HG02943 (cell line): ENCODE measurements at regions not wholly inside any gene's neighbourhood (a gene's known extent, or its start where the extent isn't known, plus 50 kb on each side); places are given as distances from the start of the nearest gene placed in this dataset.

ENCODE experiments used
- ATAC-seq: cut with Tn5 transposase; IDR thresholded peaks from one replicate; pipeline ENCODE4 v1.9.1; 2021; ENCODE audit warnings: mild to moderate bottlenecking, low read depth, moderate library complexity; ENCODE audit not compliant: unreplicated experiment

DNA sequence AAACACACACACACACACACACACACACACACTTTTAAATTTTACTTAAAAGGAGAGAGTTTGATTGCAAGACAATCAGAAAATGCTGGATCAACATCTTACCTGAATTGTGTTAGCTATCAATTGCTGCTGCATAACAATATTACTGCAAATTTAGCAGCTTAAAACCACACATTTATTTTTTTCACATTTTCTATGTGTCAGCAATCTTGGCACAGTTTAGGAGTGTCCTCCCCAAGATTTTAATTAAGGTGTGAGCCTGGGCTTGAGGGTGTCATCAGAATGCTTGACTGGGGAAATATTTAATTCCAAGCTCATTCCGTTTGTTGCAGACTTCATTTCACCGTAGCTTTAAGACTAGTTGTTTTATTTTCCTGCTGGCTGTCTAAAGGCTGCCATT is 431.0 kb upstream of the GJE1 start:
- ATAC-seq = no peak

DNA sequence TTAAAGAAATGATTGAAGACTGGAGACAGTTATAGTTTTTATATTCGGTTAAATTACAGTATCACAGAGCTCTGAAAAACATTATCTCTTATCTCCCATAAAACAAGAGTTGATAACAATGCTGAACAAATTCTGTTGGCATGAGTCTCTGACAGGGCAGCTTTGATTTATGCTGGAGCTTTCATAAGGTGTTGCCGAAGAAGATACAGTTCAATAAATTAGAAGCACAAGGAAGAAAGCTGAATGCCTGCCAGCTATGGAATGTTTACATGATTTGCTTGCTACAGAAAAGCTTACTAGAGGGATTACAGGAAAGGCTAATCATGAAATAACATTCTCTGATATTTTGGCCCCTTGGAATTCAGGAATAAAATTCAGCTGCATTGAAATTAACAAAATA is 431.9 kb upstream of the GJE1 start:
- ATAC-seq = no peak

DNA sequence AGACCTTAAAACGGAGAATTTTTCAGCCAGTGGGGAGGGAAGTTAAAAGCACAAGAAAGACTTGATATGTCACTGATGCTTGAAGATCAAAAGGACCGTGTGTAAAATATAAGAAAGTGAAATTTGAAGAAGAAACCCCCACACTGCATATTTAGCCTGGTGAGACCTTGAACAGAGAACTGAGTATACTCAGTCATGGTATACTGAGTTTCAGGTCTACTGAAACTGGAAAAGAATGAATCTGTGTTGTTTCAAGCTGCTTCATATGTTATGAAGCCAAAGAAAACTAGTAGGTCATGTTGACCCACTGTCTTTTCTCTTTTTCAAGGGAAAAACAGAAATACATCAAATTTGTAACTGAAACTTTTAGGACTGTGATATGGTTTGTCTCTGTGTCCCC is 443.8 kb upstream of the GJE1 start:
- no peak for ATAC-seq

DNA sequence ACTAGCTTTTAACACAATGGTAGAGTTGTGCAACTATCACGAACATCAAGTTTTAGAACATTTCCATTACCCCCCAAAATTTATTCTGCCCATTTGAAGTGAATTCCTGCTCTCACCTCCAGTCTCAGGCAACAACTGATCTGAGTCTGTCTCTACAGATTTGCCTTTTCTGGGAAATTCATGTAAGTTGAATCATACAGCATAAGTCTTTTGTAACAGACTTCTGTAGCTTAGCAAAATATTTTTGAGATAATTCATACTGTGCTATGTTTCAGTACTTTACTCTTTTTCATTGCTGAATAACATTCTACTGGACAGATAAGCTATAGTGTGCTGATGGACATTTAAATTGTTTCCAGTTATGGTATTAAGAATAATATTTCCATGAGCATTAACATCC is 447.3 kb upstream of the GJE1 start:
- no peak for ATAC-seq

DNA sequence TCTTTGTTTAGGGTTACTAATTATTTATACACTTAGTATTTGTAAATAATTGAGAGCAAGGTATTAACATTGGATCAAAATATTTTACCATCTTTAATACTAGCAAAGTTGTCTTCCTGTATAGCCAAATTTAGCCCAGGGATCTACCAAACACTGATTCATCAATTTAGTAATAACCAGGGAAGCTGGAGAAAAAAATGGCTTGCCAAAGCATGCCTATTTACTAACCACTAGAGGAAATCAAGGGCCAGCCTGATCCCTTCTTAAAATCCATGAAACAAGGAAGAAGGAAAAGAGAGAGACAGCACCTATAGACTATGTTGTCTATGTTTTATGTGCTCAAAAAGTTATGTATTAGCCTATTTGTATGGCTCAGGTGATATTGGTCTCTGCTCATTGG is 450.3 kb upstream of the GJE1 start:
- ATAC-seq = no peak

DNA sequence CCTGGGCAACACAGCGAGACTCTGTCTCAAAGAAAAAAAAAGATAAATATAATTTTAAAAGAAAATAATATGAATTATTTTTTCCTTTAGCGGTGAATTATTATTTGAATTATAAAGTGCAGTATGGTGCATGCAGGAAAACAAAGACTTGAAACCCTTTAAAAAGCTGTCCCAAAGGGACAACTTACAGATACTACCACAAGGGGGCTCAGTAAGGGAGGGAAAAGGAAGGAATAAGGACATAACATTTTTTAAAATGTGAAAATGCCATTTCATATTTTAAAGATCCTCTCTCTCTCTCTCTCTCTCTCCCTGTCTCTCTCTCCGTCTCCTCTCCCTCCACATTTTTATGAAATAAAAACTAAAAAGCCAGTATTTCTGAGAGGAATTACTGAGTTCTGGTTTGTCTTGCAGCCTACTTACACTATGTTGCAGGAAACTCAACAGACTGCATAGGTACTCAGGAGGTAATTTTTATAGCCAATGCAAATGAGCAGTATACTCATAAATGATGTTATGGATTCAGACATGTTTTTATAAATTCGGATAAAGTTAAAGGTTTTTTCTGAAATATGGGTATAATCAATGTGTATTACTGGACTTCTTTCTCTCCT is 455.0 kb upstream of the GJE1 start:
- no peak for ATAC-seq

DNA sequence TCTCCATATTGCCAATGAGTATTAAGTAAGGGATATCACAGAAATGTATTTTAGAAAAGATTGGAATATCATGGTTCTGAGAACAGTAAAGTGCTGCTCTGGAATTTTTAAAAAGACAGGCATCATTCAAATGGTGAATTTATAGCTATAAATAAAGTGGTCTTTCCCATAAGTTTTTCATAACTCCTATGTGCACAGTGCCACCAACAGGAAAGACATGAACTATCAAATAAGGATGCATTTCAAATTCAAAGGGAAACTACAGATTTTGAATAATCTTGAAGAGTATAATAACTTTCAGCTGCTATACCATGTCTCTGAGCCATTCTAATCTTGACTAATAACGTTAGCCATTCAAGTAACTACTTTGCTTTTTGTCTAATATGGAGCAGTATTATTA is 456.8 kb upstream of the GJE1 start:
- no peak for ATAC-seq

DNA sequence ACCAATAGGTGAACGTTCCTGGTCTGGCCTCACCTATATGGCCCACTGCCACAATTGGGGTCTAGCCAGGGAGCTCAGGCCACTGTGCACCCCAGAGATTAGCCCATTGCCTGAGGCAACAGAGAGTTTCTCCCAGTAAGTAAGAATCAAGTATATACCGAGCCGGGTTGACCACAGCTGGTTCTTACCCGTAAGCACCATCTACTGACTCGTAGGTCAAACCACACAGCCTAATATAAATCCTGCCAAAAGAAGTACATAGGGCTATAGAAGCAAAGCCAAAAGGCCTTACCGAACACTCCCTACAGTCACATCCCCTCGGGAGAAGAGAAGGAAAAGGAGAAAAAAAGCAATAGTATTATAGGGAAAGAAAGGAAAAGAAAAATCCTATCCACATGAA is 463.6 kb upstream of the GJE1 start:
- ATAC-seq = no peak

DNA sequence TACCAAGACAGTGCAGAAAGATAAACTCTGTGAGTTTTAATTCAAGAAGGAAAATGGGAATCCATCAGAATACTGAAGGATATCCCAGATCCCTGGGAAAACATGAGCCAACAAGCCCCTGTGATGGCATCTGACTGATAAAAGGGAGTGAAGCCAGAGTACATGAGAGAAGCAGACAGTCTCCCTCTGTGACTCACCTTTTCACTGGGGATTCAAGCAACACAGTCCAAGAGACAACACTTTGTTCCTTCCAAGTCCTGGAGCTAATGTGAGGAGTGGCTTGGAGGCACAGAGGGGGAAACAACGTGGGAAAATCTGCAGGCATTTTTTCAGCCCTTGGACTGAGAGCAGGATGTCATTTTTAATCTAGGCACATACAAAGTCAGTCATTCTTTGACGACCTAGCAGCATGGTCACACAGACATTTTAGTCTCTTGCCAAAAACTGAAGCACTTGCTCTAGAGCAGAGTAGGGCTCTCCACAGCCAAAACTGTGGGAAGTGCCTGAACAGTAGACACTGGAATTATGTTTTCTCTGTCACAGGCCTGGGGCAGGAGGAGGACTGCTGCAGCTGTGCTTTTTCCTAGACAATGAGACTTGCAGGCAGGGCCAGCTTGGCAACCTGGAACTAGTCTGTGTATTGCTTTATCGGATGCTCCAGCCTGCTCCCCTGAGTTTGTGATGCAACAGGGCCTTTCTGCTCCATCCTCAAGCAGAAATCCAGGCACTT is 465.0 kb upstream of the GJE1 start:
- no peak for ATAC-seq

DNA sequence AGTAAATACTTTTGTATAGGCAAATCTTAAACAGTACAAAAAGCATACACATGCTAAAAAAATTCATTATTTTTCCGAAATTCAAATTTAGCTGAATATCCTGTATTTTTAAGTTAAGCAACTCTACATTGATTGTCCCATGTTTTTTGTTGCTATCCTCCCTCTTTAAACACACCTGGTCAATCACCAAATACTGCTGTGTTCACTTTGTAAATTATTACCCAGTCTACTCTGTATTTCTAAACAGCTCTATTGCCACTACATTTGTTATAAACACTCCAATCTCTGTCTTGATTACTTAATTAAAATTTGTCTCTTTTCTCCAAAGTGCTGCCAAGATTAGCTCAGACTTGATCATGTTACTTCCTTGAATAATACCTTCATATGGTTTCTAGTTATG is 466.5 kb upstream of the GJE1 start:
- no peak for ATAC-seq

DNA sequence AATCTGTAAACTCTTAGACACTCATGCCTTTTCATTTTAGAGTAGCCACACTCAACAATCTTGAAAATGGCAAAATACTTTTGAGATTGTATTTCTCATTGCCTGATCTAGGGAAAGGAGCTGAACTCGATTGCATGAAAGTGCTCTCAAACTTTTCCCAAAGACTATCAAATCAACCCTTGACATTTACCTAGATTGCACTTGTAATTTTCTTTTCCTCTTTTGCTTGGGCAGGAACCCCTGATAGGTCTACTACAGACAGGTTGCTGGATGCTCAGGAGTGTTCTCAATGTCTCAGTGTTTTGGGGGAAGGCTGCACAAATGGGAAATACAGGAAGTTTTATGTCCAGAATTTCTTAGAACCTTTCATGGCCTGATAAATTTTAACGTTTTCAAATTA is 468.0 kb upstream of the GJE1 start:
- no peak for ATAC-seq

DNA sequence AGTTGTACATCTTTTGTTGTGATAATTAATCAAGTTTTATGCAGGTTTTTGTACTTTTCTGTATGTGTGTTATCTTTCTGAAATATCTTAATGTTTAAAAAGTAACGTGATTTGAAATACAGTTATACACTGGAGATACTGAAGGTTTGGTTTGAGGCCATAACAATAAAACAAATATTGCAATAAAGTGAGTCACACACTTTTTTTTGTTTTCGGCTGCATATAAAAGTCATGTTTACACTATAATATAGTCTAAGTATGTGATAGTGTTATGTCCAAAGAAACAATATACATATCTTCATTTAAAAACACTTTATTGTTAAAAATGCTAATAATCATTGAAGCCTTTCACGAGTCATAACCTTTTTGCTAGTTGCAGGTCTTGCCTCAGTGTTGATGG is 473.1 kb upstream of the GJE1 start:
- ATAC-seq = no peak

DNA sequence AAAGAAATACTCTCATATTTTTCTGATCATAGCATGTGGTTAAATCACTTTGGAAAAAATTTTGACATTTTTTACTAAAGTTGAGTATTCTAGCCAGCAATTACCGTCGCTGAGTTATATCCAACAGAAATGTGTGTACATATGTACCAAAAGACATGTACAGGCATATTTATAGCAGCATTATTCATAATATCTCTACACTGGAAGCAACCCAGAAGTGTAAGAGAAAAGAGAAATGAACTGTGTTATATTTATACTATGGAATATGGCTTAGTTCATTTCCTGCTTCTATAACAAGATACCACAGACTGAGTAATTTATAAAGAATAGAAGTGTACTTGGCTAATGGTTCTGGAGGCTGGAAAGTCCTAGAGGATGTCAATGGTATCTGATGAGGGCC is 474.0 kb upstream of the GJE1 start:
- no peak for ATAC-seq

DNA sequence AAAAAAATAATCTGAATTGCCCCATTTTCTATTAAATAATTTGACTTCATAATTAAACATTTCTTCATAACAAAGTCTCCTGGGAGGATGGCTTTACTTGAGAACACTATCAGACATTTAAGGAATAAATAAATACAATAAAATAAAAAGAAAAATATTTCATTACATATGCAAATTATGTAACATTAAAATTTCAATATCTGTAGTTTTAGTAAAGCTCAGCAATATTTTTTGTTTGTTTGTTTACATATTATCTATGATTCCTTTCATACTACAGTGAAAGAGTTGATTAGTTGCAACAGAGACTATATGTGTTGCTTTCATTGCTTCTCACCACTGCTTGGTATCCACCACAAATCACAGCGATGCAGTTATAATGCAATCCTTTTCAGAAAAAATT is 474.9 kb upstream of the GJE1 start:
- ATAC-seq = no peak

DNA sequence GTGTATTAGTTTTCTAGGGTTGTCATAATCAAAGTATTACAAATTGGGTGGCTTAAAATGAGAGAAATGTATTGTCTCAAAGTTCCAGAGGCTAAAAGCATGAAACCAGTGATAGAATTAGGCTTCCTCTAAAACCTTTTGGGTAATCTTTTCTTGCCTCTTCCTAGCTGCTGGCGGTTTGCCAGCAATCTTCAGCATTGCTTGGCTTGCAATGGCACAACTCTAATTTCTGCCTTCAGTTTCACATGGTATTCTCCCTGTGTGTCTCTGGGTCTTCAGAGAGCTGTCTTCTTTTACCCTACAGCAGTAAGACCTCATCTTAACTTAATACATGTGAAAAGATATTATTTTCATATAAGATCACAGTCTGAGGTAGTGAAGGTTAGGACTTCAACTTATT is 479.1 kb upstream of the GJE1 start:
- ATAC-seq = no peak

DNA sequence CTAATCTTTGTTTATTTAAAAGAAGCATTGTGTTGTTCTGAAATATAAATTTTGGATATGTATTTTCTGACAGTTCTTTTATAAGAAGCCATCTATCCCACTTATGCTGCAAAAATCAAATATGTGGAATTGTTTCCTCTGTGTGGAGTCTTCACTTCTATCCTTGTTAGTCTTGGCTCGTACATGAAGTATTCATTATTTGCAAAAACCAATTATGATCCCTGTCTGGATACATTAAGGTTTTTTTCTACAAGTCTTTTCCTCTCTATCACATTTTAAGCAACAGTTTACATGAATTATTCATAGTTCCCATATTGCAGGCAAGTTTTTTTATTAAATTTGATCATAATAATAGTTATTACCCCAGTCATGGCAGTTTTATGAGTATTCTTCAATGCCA is 490.8 kb upstream of the GJE1 start:
- ATAC-seq = no peak

DNA sequence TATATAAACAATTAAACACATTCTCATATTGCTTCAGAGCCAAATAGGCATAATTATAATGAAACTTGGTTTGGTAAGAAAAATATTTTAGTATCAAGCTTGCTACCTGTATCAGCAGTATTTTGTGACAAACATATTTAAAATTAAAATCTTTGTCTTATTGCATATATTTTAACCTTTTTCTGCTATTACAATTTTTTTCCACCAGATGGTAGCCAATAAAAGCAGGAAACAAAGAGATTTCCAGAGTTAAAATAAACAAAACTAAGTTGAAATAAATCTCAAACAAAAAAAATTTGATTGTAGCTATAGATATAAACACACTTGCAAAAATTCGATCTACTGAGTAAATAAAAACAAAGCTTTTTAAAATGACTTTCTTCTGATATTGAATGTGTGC is 491.3 kb upstream of the GJE1 start:
- ATAC-seq = no peak

DNA sequence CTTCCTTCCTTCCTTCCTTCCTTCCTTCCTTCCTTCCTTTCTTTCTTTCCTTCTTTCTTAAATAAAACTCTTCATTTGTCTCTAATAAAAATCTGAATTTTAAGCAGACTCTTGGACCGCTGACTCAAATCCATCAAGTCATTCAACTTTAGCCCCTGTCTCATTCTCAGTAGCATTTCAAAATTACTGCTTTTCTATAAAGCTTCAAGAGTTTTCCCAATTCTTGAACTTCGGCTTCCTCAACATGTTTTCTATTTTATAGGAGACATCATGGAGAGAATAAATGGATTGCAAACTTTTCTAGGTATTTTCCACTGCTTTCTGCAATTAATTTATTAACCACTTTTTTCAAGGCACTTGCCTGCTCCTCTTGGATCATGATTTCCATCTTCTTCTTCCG is 497.1 kb upstream of the GJE1 start:
- ATAC-seq = no peak

DNA sequence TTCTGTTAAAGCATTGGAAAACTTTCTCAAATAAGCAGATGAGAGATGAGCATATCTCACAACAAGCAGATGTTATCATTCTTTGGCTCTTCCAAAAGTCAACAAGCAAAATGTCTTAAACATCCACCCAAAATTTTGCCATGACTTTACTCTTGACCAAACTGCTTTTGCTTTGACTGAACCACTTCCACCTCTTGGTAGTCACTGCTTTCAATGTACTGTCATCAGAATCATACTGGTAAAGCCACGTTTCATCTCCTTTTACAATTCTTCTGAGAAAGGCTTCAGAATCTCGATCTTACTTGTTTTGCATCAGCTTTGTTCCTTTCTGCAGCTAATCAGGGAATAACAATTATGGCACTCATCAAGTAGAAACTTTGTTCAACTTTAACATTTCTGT is 498.5 kb upstream of the GJE1 start:
- ATAC-seq = no peak

DNA sequence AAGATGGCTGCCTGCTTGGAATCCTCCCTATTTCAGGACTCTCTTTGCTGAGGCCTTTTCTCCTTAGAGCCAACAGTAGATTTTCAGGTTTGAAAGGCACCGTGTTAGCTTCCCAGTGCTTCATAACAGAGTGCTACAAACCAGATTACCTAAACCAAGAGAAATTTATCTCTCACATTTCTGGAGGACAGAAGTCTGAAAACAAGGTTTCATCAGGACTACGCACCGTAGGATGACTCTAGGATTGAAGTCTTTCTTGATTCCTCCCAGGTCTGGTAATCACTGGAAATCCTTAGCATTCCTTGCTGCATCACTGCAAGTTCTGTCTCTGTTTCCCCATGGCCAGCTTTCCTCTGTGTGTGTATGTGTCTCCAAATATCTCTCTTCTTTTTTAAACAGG is 508.4 kb upstream of the GJE1 start:
- no peak for ATAC-seq

DNA sequence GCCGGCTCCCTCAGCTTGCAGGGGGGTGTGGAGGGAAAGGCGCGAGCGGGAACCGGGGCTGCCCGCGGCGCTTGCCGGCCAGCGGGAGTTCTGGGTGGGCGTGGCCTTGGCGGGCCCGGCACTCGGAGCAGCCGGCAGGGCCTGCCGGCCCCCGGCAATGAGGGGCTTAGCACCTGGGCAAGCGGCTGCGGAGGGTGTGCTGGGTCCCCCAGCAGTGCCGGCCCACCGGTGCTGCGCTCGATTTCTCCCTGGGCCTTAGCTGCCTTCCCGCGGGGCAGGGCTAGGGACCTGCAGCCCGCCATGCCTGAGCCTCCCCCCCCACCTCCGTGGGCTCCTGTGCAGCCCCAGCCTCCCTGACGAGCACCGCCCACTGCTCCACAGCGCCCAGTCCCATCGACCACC is 514.5 kb upstream of the GJE1 start:
- no peak for ATAC-seq

DNA sequence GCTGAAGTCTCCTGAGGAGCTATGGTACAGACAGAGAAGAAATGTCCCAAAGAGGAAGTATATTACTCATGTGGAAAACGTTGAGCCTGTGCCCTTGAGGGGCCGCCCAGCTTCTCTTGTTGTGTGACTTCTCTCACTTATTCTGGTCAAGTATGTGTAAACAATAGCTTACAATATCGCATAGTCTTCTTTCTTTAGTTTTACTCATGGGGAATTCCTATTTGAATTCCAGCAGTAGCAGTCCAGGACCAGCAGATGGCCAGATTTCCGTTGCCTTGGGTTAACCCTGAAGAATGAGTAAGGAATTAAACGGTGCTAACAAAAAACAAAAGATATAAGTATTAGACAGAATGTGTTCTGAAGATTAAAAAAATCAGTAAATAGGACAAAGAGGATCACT is 522.0 kb upstream of the GJE1 start:
- ATAC-seq = no peak

DNA sequence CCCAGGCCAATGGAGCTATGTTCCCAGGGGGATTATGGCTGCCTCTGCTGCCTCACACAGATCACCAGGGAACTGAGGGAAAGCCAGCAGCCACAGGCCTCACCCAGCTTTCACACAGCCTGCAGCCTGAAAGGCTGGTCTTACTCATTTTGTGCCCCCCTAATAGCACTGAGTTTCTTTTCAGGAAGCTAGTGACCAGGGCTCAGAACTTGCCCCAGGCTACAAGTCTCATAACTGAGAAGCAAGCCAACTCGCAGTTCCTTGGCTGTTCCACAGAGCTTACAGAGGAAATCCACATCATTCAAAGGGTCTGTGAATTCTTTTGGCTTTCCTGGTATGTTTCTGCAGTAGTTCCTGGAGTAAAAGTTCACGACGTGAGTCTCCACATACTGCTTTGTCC is 524.8 kb upstream of the GJE1 start:
- no peak for ATAC-seq
